Neural cell (in vitro differentiated cells): ENCODE measurements at regions not wholly inside any gene's neighbourhood (a gene's known extent, or its start where the extent isn't known, plus 50 kb on each side); places are given as distances from the start of the nearest gene placed in this dataset.

ENCODE experiments used
- H2AFZ ChIP-seq: fragments of 200-600, 300-800 bp; sonication (generic), shearing (Covaris generic); 2 replicates; pipeline ENCODE4 v1.6.0; 2014; ENCODE audit warnings: low read depth, mild to moderate bottlenecking, antibody characterized with exemption, low read length, moderate library complexity
- H3F3A ChIP-seq: fragments of 200-600 bp; shearing (Covaris generic); 2 replicates; pipeline ENCODE4 v1.6.1; 2016; ENCODE audit warnings: mild to moderate bottlenecking, moderate library complexity, mixed read lengths, antibody characterized with exemption, low read length; ENCODE audit not compliant: insufficient read depth, poor library complexity, severe bottlenecking
- H3K27ac ChIP-seq: fragments of 200-600, 300-800 bp; sonication (generic), shearing (Covaris generic); 2 replicates; pipeline ENCODE4 v1.5.1; 2014; ENCODE audit warnings: mild to moderate bottlenecking, low read length, moderate library complexity
- H3K27me3 ChIP-seq: fragments of 300-800, 200-600 bp; sonication (generic), shearing (Covaris generic); 2 replicates; pipeline ENCODE4 v1.6.0; 2014; ENCODE audit warnings: mild to moderate bottlenecking, low read depth, low read length, moderate library complexity; ENCODE audit not compliant: insufficient read depth
- H3K36me3 ChIP-seq: fragments of 300-800, 200-600 bp; sonication (generic), shearing (Covaris generic); 2 replicates; pipeline ENCODE4 v1.5.1; 2014; ENCODE audit warnings: mild to moderate bottlenecking, antibody characterized with exemption, low read length, moderate library complexity; ENCODE audit not compliant: insufficient read depth
- H3K4me2 ChIP-seq: fragments of 300-800, 200-600 bp; sonication (generic), shearing (Covaris generic); 2 replicates; pipeline ENCODE4 v1.6.0; 2014; ENCODE audit warnings: mild to moderate bottlenecking, low read length
- H3K4me3 ChIP-seq: fragments of 300-800, 200-600 bp; sonication (generic), shearing (Covaris generic); 2 replicates; pipeline ENCODE4 v1.5.1; 2014; ENCODE audit warnings: mild to moderate bottlenecking, low read length, moderate library complexity
- H3K79me2 ChIP-seq: fragments of 200-600 bp; shearing (Covaris generic); replicated peaks from 2 replicates; pipeline ENCODE4 v1.6.0; 2014; ENCODE audit warnings: mild to moderate bottlenecking, low read length, moderate library complexity; ENCODE audit not compliant: insufficient read depth
- H3K9ac ChIP-seq: fragments of 300-800, 200-600 bp; sonication (generic), shearing (Covaris generic); 2 replicates; pipeline ENCODE4 v1.6.1; 2016; ENCODE audit warnings: mild to moderate bottlenecking, low read length, mixed read lengths
- H3K9me2 ChIP-seq: fragments of 200-600 bp; shearing (Covaris generic); 2 replicates; pipeline ENCODE4 v1.6.1; 2016; ENCODE audit warnings: mild to moderate bottlenecking, low read length, mixed read lengths; ENCODE audit not compliant: insufficient read depth
- H3K9me3 ChIP-seq: fragments of 200-600, 300-800 bp; sonication (generic), shearing (Covaris generic); 2 replicates; pipeline ENCODE4 v1.6.1; 2016; ENCODE audit warnings: mild to moderate bottlenecking, mixed run types, low read length, moderate library complexity, mixed read lengths
- H4K20me1 ChIP-seq: fragments of 200-600 bp; shearing (Covaris generic); 2 replicates; pipeline ENCODE4 v1.6.1; 2016; ENCODE audit warnings: mild to moderate bottlenecking, mixed run types; ENCODE audit not compliant: insufficient read depth
- EP300 ChIP-seq: fragments of 450-650 bp; conservative IDR thresholded peaks from 2 replicates; pipeline ENCODE4 v1.6.1; 2014; ENCODE audit warnings: antibody characterized with exemption, mild to moderate bottlenecking, moderate library complexity; ENCODE audit not compliant: poor library complexity, severe bottlenecking
- EZH2 ChIP-seq: fragments of 200-600, 300-800 bp; shearing (Covaris generic), sonication (generic); IDR thresholded peaks from 2 replicates; pipeline ENCODE4 v1.6.1; 2014; ENCODE audit warnings: antibody characterized with exemption, low read length, borderline replicate concordance, mild to moderate bottlenecking; ENCODE audit not compliant: insufficient read depth, poor library complexity, severe bottlenecking
- MXI1 ChIP-seq: fragments of 450-650 bp; conservative IDR thresholded peaks from 2 replicates; pipeline ENCODE4 v1.6.1; 2014; ENCODE audit warnings: antibody characterized with exemption, mild to moderate bottlenecking; ENCODE audit not compliant: poor library complexity, severe bottlenecking
- POLR2AphosphoS5 ChIP-seq: IDR thresholded peaks from 2 replicates; pipeline ENCODE4 v1.6.1; 2012
- RAD21 ChIP-seq: fragments of 450-650 bp; conservative IDR thresholded peaks from 2 replicates; pipeline ENCODE4 v1.6.1; 2014; ENCODE audit warnings: antibody characterized with exemption, mild to moderate bottlenecking, moderate library complexity
- SMC3 ChIP-seq: fragments of 450-650 bp; conservative IDR thresholded peaks from 2 replicates; pipeline ENCODE4 v1.6.1; 2014; ENCODE audit warnings: antibody characterized with exemption, mild to moderate bottlenecking, moderate library complexity; ENCODE audit not compliant: poor library complexity
- TAF1 ChIP-seq: IDR thresholded peaks from 2 replicates; pipeline ENCODE4 v1.6.1; 2012; ENCODE audit warnings: low read depth
- TF ChIP-seq, protein P1 (sequence below): fragments of 450-650 bp; IDR thresholded peaks from 2 replicates; pipeline ENCODE4 v1.5.1; 2014; ENCODE audit warnings: antibody characterized with exemption, mild to moderate bottlenecking, moderate library complexity; ENCODE audit not compliant: poor library complexity, severe bottlenecking
- TF ChIP-seq, protein P2 (sequence below): IDR thresholded peaks from 2 replicates; pipeline ENCODE4 v1.6.1; 2012; ENCODE audit warnings: borderline replicate concordance

DNA sequence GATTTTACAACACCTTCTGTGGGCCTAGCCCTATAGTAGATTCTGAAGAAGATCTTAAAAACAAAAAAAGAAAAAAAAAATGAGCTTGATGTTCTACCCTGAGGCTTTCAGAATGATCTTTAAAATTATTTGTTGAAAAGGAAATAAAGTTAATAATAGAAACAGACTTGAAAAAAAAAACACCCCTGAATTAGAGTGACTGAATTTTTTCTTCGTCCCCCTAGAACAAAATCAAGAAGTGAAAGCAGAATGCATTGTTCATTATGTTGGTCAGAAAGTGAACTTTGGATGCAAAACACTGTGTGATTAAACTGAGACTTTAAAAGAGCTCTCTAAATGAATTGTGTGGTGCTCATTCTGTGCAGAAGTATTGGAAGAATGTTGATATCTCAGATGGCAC lies 1384.4 kb upstream of the PIK3C3 start:
- H3K27ac ChIP-seq: no peak overlapping the region

GRCh38 chr18:40569605-40570004 lies 1385.4 kb upstream of the PIK3C3 start:
- H3F3A ChIP-seq: no peaks in the 10 kb centered on the region
- no peaks in the 10 kb centered on the region for H3K27me3 ChIP-seq
- no peaks in the 10 kb centered on the region for H3K36me3 ChIP-seq
- no peaks in the 10 kb centered on the region for H3K9me3 ChIP-seq
- no peaks in the 10 kb centered on the region for H3K79me2 ChIP-seq
- H3K27ac ChIP-seq: no peak overlapping the region
- no peak overlapping the region for H3K9ac ChIP-seq
- H3K4me2 ChIP-seq: no peak overlapping the region
- no peak overlapping the region for H3K4me3 ChIP-seq
- H2AFZ ChIP-seq: no peak overlapping the region
- no peaks in the 10 kb centered on the region for H3K9me2 ChIP-seq
- no peak for TF ChIP-seq SMC3
- H4K20me1 ChIP-seq: no peaks in the 10 kb centered on the region

More for the DNA sequence above, 1384.4 kb upstream of the PIK3C3 start:
- Histone ChIP-seq H3K4me2 (no peak overlapping the region), H3K9ac (no peak overlapping the region), H3K9me3 (no peaks in the 10 kb centered on the region), H4K20me1 (no peaks in the 10 kb centered on the region), H3K4me3 (no peak overlapping the region), H3K79me2 (no peaks in the 10 kb centered on the region), H3K9me2 (no peaks in the 10 kb centered on the region), H3K36me3 (no peaks in the 10 kb centered on the region), H2AFZ (no peak overlapping the region), H3F3A (no peaks in the 10 kb centered on the region), H3K27me3 (no peaks in the 10 kb centered on the region)
- TF ChIP-seq EP300 (no peak), MXI1 (no peak), TAF1 (no peak), EZH2 (no peak), RAD21 (no peak), POLR2AphosphoS5 (no peak), SMC3 (no peak)
- TF ChIP-seq, protein P1, sequence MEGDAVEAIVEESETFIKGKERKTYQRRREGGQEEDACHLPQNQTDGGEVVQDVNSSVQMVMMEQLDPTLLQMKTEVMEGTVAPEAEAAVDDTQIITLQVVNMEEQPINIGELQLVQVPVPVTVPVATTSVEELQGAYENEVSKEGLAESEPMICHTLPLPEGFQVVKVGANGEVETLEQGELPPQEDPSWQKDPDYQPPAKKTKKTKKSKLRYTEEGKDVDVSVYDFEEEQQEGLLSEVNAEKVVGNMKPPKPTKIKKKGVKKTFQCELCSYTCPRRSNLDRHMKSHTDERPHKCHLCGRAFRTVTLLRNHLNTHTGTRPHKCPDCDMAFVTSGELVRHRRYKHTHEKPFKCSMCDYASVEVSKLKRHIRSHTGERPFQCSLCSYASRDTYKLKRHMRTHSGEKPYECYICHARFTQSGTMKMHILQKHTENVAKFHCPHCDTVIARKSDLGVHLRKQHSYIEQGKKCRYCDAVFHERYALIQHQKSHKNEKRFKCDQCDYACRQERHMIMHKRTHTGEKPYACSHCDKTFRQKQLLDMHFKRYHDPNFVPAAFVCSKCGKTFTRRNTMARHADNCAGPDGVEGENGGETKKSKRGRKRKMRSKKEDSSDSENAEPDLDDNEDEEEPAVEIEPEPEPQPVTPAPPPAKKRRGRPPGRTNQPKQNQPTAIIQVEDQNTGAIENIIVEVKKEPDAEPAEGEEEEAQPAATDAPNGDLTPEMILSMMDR: no peak
- TF ChIP-seq, protein P2, sequence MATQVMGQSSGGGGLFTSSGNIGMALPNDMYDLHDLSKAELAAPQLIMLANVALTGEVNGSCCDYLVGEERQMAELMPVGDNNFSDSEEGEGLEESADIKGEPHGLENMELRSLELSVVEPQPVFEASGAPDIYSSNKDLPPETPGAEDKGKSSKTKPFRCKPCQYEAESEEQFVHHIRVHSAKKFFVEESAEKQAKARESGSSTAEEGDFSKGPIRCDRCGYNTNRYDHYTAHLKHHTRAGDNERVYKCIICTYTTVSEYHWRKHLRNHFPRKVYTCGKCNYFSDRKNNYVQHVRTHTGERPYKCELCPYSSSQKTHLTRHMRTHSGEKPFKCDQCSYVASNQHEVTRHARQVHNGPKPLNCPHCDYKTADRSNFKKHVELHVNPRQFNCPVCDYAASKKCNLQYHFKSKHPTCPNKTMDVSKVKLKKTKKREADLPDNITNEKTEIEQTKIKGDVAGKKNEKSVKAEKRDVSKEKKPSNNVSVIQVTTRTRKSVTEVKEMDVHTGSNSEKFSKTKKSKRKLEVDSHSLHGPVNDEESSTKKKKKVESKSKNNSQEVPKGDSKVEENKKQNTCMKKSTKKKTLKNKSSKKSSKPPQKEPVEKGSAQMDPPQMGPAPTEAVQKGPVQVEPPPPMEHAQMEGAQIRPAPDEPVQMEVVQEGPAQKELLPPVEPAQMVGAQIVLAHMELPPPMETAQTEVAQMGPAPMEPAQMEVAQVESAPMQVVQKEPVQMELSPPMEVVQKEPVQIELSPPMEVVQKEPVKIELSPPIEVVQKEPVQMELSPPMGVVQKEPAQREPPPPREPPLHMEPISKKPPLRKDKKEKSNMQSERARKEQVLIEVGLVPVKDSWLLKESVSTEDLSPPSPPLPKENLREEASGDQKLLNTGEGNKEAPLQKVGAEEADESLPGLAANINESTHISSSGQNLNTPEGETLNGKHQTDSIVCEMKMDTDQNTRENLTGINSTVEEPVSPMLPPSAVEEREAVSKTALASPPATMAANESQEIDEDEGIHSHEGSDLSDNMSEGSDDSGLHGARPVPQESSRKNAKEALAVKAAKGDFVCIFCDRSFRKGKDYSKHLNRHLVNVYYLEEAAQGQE: no peak

GRCh38 chr18:40566510-40566844 lies 1388.6 kb upstream of the PIK3C3 start:
- Histone ChIP-seq H3K4me2 (no peak overlapping the region), H3K79me2 (no peaks in the 10 kb centered on the region), H3K9me2 (no peaks in the 10 kb centered on the region), H3K27ac (no peak overlapping the region), H2AFZ (no peak overlapping the region), H3F3A (no peaks in the 10 kb centered on the region), H4K20me1 (no peaks in the 10 kb centered on the region), H3K27me3 (no peaks in the 10 kb centered on the region), H3K4me3 (no peak overlapping the region), H3K9ac (no peak overlapping the region), H3K9me3 (no peaks in the 10 kb centered on the region), H3K36me3 (no peaks in the 10 kb centered on the region)
- TF ChIP-seq, protein P1: no peak
- TF ChIP-seq POLR2AphosphoS5: no peak
- no peak for TF ChIP-seq MXI1
- TF ChIP-seq RAD21: no peak
- no peak for TF ChIP-seq EP300
- TF ChIP-seq, protein P2: no peak
- no peak for TF ChIP-seq TAF1
- no peak for TF ChIP-seq SMC3
- no peak for TF ChIP-seq EZH2
